ENCODE measurements at regions not wholly inside any gene's neighbourhood (a gene's known extent, or its start where the extent isn't known, plus 50 kb on each side); places are given as distances from the start of the nearest gene placed in this dataset.
"Not testable (repeated sequence)": the region's sequence is repeated elsewhere in the genome, so short reads cannot be mapped to it uniquely, and the experiment has no call there.

DNA sequence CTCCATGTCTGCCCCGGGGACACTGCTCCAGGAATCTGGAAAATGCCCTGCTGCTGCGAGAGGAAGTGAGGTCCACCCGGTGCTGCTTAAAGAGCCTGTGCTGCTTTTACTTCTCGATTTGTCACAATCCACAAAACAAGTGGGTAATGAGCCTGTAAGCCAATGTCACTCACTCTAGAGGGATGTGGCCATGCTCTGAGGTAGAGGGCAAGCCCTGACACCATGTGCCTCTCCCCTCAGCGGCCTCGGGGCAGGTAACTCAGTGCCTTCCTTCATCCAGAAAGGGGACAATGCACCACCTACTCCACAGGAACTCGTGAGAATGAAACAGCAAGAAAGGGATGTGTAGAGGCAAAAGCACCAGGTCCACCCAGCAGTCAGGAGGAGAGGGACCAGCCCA is 106.2 kb downstream of the TUBA3C start:
- no peak overlapping the region for H3K27ac ChIP-seq (ENCODE audit: low read length)
- H3K36me3 ChIP-seq (ENCODE audit: control insufficient read depth, insufficient read depth, low read length): no peaks in the 10 kb centered on the region
- DNase-seq: no peak
- no peaks in the 10 kb centered on the region for H3K4me1 ChIP-seq (ENCODE audit: control insufficient read depth, insufficient read depth, low read length)
- H3K27me3 ChIP-seq (ENCODE audit: control insufficient read depth, insufficient read depth, low read length): no peaks in the 10 kb centered on the region
- H3K9me3 ChIP-seq (replicated peaks; ENCODE audit: control insufficient read depth, low read depth, low read length): peaks cover 42% of the 10 kb centered on the region
- H3K4me3 ChIP-seq (ENCODE audit: low read length): no peak overlapping the region
- WGBS (ENCODE audit: insufficient coverage): 96% methylated on average over 4 of the region's 7 CpGs

DNA sequence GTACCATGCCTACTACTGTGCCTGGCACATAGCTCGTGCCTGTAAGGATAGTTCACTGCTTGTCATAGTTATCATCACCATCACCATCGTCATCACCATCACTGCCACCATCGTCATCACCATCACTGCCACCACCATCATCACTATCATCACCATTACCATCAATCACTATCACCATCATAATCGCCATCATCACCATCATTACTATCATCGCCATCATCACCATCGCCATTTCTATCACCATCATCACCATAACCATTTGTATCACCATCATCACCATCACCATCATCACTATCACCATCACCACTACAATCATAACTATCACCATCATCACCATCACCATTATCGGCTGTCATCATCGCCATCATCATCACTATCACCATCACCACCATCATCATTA is 107.1 kb downstream of the TUBA3C start:
- 88% methylated on average over 8 of the region's 8 CpGs for WGBS (ENCODE audit: insufficient coverage)
- Histone ChIP-seq H3K27me3 (ENCODE audit: control insufficient read depth, insufficient read depth, low read length) (no peaks in the 10 kb centered on the region), H3K36me3 (ENCODE audit: control insufficient read depth, insufficient read depth, low read length) (no peaks in the 10 kb centered on the region), H3K4me1 (ENCODE audit: control insufficient read depth, insufficient read depth, low read length) (no peaks in the 10 kb centered on the region), H3K27ac (ENCODE audit: low read length) (no peak overlapping the region), H3K4me3 (ENCODE audit: low read length) (no peak overlapping the region), H3K9me3 (replicated peaks; ENCODE audit: control insufficient read depth, low read depth, low read length) (peaks cover 48% of the 10 kb centered on the region)
- no peak for DNase-seq

DNA sequence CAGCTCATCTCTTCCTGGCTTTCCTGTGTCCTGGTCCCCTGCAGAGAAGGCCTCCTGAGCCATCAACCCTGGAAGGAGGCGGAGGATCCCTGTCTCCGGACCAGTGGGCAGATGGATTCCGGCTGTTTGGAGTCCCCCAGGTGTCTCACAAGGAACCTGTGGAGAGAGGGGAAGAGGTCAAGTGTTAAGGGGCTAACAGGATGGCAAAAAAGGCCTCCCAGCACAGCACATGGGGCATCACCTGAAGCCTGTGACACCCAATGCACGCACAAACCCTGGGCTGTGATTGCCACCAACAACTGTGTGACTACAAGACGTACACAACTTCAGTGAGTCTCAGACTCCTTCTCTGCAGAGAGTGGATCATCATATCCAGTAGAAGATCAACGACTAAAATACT is 107.5 kb downstream of the TUBA3C start:
- DNase-seq; H3K36me3 ChIP-seq (ENCODE audit: control insufficient read depth, insufficient read depth, low read length); H3K4me3 ChIP-seq (ENCODE audit: low read length); H3K27me3 ChIP-seq (ENCODE audit: control insufficient read depth, insufficient read depth, low read length); H3K27ac ChIP-seq (ENCODE audit: low read length); H3K4me1 ChIP-seq (ENCODE audit: control insufficient read depth, insufficient read depth, low read length): not testable (repeated sequence)
- H3K9me3 ChIP-seq (replicated peaks; ENCODE audit: control insufficient read depth, low read depth, low read length): peaks cover 48% of the 10 kb centered on the region
- WGBS (ENCODE audit: insufficient coverage): 82% methylated on average over 1 of the region's 6 CpGs

DNA sequence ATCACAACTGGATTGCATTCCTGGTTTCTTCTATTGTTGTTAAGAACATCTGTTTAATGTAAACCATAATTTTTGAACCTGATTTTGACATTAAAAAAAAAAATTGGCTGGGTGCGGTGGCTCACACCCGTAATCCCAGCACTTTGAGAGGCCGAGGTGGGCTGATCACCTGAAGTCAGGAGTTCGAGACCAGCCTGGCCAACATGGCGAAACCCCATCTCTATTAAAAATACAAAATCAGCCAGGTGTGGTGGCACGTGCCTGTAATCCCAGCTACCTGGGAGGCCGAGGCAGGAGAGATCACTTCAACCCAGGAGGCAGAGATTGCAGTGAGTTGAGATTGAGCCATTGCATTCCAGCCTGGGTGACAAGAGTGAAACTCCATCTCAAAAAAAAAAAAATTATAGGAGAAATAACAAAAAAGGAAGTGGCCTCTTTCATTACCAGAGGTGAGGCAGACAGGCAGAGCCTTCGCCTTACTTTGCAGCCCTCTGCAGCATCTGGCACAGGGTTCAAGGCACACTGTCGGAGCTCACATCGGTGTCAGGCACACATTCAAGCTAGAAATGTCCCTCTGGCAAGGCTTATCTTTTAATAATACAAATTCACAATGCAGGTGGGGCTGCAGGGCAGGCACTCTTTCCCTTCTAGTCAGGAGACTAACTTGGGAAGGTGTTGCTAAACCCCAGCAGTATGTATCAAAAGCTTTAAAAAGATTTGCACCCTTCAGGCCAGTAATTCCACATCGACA is 108.5 kb downstream of the TUBA3C start:
- DNase-seq; H3K27me3 ChIP-seq (ENCODE audit: control insufficient read depth, insufficient read depth, low read length); H3K4me3 ChIP-seq (ENCODE audit: low read length); H3K4me1 ChIP-seq (ENCODE audit: control insufficient read depth, insufficient read depth, low read length); H3K36me3 ChIP-seq (ENCODE audit: control insufficient read depth, insufficient read depth, low read length); H3K27ac ChIP-seq (ENCODE audit: low read length): not testable (repeated sequence)
- H3K9me3 ChIP-seq (replicated peaks; ENCODE audit: control insufficient read depth, low read depth, low read length): peaks cover 46% of the 10 kb centered on the region
- 85% methylated on average over 8 of the region's 11 CpGs for WGBS (ENCODE audit: insufficient coverage)

DNA sequence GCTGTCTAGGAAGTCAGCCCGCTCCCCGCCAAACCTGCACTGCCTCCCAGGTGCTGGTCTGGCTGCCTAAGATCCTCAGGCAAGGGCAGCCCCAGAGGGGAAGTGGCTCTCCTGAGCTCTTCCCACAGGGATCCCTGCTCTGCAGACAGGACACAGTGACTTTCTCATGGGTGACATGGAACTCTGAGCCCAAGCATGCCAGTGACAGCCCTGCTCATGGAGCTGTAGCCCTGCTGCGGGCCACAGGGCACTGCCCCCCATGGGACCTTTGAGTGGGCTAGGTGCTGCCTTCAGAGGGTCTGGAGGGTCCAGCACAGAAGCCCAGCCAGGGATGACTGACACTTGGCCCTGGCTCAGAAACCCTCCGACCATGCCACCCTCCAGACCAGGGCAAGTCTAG is 109.1 kb downstream of the TUBA3C start:
- no peaks in the 10 kb centered on the region for H3K4me1 ChIP-seq (ENCODE audit: control insufficient read depth, insufficient read depth, low read length)
- WGBS (ENCODE audit: insufficient coverage): 89% methylated on average over 3 of the region's 4 CpGs
- no peak overlapping the region for H3K27ac ChIP-seq (ENCODE audit: low read length)
- H3K4me3 ChIP-seq (ENCODE audit: low read length): no peak overlapping the region
- H3K36me3 ChIP-seq (ENCODE audit: control insufficient read depth, insufficient read depth, low read length): no peaks in the 10 kb centered on the region
- DNase-seq: no peak
- H3K9me3 ChIP-seq (replicated peaks; ENCODE audit: control insufficient read depth, low read depth, low read length): peaks cover 45% of the 10 kb centered on the region
- H3K27me3 ChIP-seq (ENCODE audit: control insufficient read depth, insufficient read depth, low read length): no peaks in the 10 kb centered on the region

DNA sequence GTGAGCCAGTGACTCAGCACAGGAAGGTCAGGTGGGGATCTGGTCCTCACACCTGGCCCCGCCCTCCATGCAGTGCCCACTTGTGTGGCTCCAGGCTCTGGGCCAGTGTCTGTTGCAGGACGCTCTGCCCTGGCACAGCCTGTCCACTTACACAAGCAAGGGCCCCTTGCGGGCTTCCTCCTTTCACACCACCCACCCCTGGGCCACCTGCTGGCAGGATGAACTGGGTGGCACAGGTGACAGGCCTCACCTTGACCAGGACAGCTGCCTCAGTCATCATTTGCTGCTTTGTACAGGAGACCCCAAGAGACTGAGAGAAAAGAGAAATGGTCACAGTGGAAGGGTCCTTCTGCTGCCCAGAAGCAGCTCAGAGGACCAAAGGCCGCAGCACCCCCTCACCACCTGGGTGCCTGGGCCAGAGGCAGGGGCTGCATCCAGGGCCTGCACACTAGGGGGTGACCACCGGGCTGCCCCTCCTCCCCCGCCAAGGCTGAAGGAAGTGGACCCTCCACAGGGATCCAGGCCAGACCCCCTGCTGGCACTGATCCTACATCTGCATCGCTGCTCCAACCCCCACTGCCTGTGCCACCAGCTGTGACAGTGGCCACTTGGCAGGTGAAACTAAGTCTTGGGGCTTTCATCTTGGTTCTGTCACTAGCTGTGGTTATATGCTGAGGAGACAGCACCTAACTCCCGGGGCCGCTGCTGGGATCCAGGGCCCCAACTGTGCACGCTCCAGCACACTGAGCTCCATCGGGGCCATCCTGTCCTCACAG is 110.3 kb downstream of the TUBA3C start:
- Histone ChIP-seq H3K9me3 (replicated peaks; ENCODE audit: control insufficient read depth, low read depth, low read length) (peaks cover 43% of the 10 kb centered on the region), H3K36me3 (ENCODE audit: control insufficient read depth, insufficient read depth, low read length) (no peaks in the 10 kb centered on the region), H3K27me3 (ENCODE audit: control insufficient read depth, insufficient read depth, low read length) (no peaks in the 10 kb centered on the region), H3K4me1 (ENCODE audit: control insufficient read depth, insufficient read depth, low read length) (no peaks in the 10 kb centered on the region), H3K4me3 (ENCODE audit: low read length) (no peak overlapping the region), H3K27ac (ENCODE audit: low read length) (no peak overlapping the region)
- DNase-seq: no peak
- WGBS (ENCODE audit: insufficient coverage): 89% methylated on average over 6 of the region's 11 CpGs

DNA sequence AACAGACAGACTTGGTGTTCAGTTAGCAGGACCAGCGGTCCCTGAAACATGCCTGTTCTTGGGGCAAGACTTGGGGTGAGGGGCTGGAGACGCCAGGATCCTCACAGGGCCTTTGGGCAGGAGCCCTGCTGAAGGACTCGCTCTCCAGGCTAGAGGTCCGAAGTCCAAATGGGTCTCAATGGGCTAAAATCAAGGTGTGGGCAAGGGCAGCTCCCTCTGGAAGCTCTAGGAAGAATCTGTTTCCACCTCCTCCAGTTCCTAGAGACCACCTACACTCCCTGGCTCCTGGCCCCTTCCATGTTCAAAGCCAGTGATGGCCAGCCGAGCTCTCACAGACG is 111.3 kb downstream of the TUBA3C start:
- no peak for DNase-seq
- H3K27me3 ChIP-seq (ENCODE audit: control insufficient read depth, insufficient read depth, low read length): no peaks in the 10 kb centered on the region
- 72% methylated on average over 5 of the region's 6 CpGs for WGBS (ENCODE audit: insufficient coverage)
- no peaks in the 10 kb centered on the region for H3K4me1 ChIP-seq (ENCODE audit: control insufficient read depth, insufficient read depth, low read length)
- no peak overlapping the region for H3K4me3 ChIP-seq (ENCODE audit: low read length)
- H3K36me3 ChIP-seq (ENCODE audit: control insufficient read depth, insufficient read depth, low read length): no peaks in the 10 kb centered on the region
- H3K9me3 ChIP-seq (replicated peaks; ENCODE audit: control insufficient read depth, low read depth, low read length): peaks cover 42% of the 10 kb centered on the region
- H3K27ac ChIP-seq (ENCODE audit: low read length): no peak overlapping the region

DNA sequence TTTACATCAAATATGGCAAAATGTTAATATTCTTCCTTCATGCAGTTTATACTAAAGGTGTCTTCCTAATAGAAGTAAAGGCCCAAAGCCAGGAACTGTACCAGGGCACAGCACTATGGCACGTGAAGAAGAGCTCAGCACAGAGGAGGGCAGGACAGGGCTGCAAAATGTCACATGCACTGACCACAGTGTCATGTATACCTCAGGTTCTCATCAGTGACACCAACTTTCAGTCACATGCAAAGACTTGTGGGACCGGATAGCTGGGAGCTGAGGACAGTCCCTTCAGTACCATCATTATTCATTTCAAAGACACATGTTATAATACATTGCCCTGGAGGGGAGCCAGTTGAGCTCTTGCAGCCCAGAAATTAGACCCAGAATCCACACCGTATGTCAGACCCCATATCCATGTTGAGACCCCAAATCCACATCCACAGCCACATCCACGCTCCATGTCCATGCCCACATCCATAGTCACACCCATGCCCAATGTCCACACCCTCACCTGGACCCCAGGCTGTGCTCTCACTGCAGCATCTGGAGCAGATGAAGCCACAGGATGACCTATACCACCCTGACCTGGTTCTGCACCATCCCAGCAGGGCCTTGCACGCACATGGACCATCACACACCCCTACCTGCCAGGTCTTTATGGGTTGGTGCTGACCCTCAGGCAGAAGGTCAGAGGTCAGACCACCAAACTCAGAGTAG is 111.8 kb downstream of the TUBA3C start:
- H3K4me1 ChIP-seq (ENCODE audit: control insufficient read depth, insufficient read depth, low read length): no peaks in the 10 kb centered on the region
- WGBS (ENCODE audit: insufficient coverage): 78% methylated on average over 4 of the region's 5 CpGs
- H3K9me3 ChIP-seq (replicated peaks; ENCODE audit: control insufficient read depth, low read depth, low read length): peaks cover 38% of the 10 kb centered on the region
- no peak overlapping the region for H3K27ac ChIP-seq (ENCODE audit: low read length)
- no peak for DNase-seq
- no peak overlapping the region for H3K4me3 ChIP-seq (ENCODE audit: low read length)
- no peaks in the 10 kb centered on the region for H3K27me3 ChIP-seq (ENCODE audit: control insufficient read depth, insufficient read depth, low read length)
- H3K36me3 ChIP-seq (ENCODE audit: control insufficient read depth, insufficient read depth, low read length): no peaks in the 10 kb centered on the region

DNA sequence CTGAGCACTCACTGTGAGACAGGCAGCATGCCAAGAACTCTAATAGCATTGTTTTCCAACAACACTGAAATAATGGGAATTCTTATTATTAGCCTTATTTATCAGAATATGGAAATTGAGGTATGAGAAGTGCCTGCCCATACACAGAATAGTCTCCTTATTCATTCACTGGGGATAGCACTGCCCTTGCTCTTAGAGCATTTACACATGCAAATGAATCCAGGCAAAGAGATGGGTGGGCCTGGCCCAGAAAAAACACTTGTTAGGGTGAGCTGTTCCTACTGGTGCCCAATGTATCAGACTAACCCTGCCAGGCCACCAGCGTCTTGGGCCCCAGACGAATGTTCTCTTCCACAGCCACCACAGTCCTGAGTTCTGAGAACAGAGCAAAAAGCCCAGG is 112.9 kb downstream of the TUBA3C start:
- whole genome bisulfite sequencing (ENCODE audit: insufficient coverage): no CpG with 5 or more reads among the region's 2 CpGs
- Histone ChIP-seq H3K4me3 (ENCODE audit: low read length) (no peak overlapping the region), H3K27me3 (ENCODE audit: control insufficient read depth, insufficient read depth, low read length) (no peaks in the 10 kb centered on the region), H3K36me3 (ENCODE audit: control insufficient read depth, insufficient read depth, low read length) (no peaks in the 10 kb centered on the region), H3K4me1 (ENCODE audit: control insufficient read depth, insufficient read depth, low read length) (no peaks in the 10 kb centered on the region), H3K27ac (ENCODE audit: low read length) (no peak overlapping the region), H3K9me3 (replicated peaks; ENCODE audit: control insufficient read depth, low read depth, low read length) (peaks cover 42% of the 10 kb centered on the region)
- DNase-seq: no peak

DNA sequence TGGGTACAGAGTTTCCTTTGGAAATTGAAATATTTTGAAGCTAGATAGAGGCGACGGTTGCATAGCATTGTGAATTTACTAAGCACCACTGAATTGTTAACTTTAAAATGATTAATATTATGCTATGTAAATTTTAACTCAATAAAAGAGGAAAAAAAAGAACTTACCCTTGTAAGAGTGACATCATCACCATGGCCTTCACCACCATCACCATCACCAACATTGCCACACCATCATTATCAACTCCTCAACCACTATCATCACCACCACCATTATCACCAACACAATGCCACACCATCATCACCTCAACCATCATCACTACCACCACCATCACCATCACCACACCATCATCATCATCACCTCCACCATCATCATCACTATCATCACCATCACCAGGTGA is 113.9 kb downstream of the TUBA3C start:
- DNase-seq: no peak
- H3K4me1 ChIP-seq (ENCODE audit: control insufficient read depth, insufficient read depth, low read length): no peaks in the 10 kb centered on the region
- peaks cover 48% of the 10 kb centered on the region for H3K9me3 ChIP-seq (replicated peaks; ENCODE audit: control insufficient read depth, low read depth, low read length)
- WGBS (ENCODE audit: insufficient coverage): no CpG with 5 or more reads among the region's 2 CpGs
- H3K27me3 ChIP-seq (ENCODE audit: control insufficient read depth, insufficient read depth, low read length): no peaks in the 10 kb centered on the region
- no peak overlapping the region for H3K4me3 ChIP-seq (ENCODE audit: low read length)
- H3K36me3 ChIP-seq (ENCODE audit: control insufficient read depth, insufficient read depth, low read length): no peaks in the 10 kb centered on the region
- H3K27ac ChIP-seq (ENCODE audit: low read length): no peak overlapping the region
